Chondrocyte (in vitro differentiated cells): ENCODE measurements at regions not wholly inside any gene's neighbourhood (a gene's known extent, or its start where the extent isn't known, plus 50 kb on each side); places are given as distances from the start of the nearest gene placed in this dataset.

ENCODE experiments used
- DNase-seq: peaks from one replicate; pipeline ENCODE4 v3.0.0; 2021; ENCODE audit warnings: mixed read lengths, low spot score
- H3K27ac Mint-ChIP-seq: one replicate; pipeline ENCODE4 v1.8.0; 2021; ENCODE audit warnings: mild to moderate bottlenecking, moderate library complexity, mixed read lengths; ENCODE audit not compliant: unreplicated experiment
- H3K27me3 Mint-ChIP-seq: 2 replicates; pipeline ENCODE4 v1.8.0; 2021; ENCODE audit warnings: low read depth, mixed read lengths
- H3K36me3 Mint-ChIP-seq: 2 replicates; pipeline ENCODE4 v1.8.0; 2021; ENCODE audit warnings: low read depth, mixed read lengths
- H3K4me1 Mint-ChIP-seq: 2 replicates; pipeline ENCODE4 v1.8.0; 2021; ENCODE audit warnings: low read depth, mild to moderate bottlenecking, mixed read lengths
- H3K4me3 Mint-ChIP-seq: one replicate; pipeline ENCODE4 v1.8.0; 2021; ENCODE audit warnings: mild to moderate bottlenecking, moderate library complexity, mixed read lengths; ENCODE audit not compliant: unreplicated experiment
- H3K9me3 Mint-ChIP-seq: 2 replicates; pipeline ENCODE4 v1.8.0; 2021; ENCODE audit warnings: low read depth, mixed read lengths
- TF ChIP-seq, protein P1 (sequence below): fragments of 200-600 bp; sonication (generic); IDR thresholded peaks from 2 replicates; pipeline ENCODE4 v1.5.0; 2021; ENCODE audit warnings: antibody characterized with exemption, mild to moderate bottlenecking, moderate library complexity

DNA sequence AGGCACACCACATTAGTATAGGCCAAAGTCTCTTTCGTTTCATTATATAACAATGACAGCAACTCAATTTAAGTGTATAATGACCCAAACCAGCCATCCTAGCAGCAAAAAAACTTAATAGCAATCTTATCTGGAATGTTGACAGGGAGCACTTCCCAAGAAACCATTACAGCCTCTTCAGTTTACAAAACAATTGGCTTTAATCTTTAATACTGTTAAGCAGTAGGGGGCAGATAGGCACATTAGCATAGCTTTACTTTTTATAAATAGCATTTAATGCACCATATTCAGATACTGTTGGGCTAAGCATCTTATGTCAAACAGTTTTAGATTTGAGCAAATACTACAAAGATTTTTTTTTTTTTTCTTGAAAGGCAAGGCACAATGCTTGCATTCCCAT, 193.3 kb upstream of the MAP3K7 start:
- Mint-ChIP-seq H3K36me3 (no peaks in the 10 kb centered on the region), H3K4me1 (peaks cover 6% of the 10 kb centered on the region), H3K27me3 (peaks cover 20% of the 10 kb centered on the region), H3K4me3 (no peak overlapping the region), H3K9me3 (no peaks in the 10 kb centered on the region), H3K27ac (no peak overlapping the region)
- TF ChIP-seq, protein P1, sequence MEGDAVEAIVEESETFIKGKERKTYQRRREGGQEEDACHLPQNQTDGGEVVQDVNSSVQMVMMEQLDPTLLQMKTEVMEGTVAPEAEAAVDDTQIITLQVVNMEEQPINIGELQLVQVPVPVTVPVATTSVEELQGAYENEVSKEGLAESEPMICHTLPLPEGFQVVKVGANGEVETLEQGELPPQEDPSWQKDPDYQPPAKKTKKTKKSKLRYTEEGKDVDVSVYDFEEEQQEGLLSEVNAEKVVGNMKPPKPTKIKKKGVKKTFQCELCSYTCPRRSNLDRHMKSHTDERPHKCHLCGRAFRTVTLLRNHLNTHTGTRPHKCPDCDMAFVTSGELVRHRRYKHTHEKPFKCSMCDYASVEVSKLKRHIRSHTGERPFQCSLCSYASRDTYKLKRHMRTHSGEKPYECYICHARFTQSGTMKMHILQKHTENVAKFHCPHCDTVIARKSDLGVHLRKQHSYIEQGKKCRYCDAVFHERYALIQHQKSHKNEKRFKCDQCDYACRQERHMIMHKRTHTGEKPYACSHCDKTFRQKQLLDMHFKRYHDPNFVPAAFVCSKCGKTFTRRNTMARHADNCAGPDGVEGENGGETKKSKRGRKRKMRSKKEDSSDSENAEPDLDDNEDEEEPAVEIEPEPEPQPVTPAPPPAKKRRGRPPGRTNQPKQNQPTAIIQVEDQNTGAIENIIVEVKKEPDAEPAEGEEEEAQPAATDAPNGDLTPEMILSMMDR, result no peak
- DNase-seq, result no peak

DNA sequence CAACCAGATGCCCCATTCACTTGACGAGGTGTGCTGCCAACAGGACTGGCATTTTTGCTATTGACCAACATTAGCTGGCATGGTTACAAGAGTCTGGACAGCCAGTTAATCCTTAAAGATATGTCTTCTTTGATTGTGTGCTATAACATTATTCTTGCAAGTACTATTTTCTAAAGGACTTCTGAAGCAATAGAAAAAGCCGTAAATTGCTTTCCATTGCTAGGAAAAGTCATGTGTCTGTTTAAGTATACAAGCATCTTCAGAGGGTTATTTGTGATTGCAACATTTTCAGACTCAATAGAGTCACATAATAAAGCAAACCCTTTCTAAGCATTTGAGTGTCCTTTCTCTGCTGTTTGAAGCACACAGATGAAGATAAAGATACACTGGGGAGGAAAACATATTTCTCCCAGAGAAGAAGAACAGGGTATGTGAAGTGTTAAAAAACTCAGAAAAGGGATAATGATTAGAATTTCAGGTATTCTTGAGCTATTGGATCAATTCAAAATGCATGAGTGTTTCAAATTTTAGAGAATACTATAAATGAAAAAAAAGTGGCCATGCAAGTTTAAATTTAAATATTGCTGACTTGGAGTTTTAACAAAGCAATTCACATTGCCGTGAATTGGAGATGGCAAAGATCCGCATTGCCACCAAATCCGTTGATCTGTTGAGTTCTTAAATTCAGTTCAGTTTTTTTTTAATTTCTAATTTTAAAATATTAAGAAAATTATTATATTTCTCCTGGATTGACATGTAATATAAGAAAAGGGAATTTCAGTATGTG, 191.7 kb upstream of the MAP3K7 start:
- Mint-ChIP-seq H3K27ac (no peak overlapping the region), H3K36me3 (no peaks in the 10 kb centered on the region), H3K27me3 (peaks cover 20% of the 10 kb centered on the region), H3K4me3 (no peak overlapping the region), H3K9me3 (no peaks in the 10 kb centered on the region), H3K4me1 (peaks cover 2% of the 10 kb centered on the region)
- DNase-seq, result no peak
- TF ChIP-seq, protein P1, result no peak

DNA sequence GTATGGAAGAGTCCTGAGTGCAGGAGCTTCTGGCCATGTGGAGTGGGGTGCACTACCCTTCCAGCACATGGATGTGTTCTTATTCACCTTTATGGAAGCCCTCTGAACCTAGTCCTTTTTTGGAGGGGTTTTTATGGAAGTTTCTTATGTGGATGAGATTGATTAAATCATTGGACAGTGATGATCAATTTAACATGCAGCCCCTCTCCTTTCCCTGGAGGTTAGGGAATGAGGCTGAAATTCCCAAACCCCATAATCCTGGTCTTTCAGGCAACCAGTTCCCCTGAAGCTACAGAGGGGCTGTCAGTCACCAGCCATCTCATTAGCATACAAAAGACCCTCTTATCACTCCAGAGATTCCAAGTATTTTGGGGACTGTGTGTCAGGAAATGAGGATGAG, 183.9 kb upstream of the MAP3K7 start:
- no peak overlapping the region for H3K27ac Mint-ChIP-seq
- peaks cover 3% of the 10 kb centered on the region for H3K27me3 Mint-ChIP-seq

DNA sequence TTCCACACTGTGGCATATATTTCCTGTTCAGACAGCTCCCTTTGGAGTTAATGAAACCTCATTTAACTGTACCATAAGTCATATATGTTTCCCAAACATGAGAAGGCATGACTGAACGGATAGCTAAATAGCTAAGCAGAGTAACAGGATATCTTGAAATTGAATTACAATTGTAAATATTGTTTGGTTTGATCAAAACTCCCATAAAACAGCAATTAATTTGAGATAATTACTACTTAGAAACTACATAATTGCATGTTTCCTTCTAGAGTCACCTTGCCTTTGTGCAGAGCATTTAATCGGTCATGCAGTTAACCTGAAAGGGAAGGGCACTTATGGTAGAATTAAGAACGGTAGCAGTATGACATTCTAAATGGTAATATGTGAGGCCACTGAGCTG, 179.0 kb upstream of the MAP3K7 start:
- no peak overlapping the region for H3K27ac Mint-ChIP-seq
- no peaks in the 10 kb centered on the region for H3K4me1 Mint-ChIP-seq
- no peak overlapping the region for H3K4me3 Mint-ChIP-seq
- no peaks in the 10 kb centered on the region for H3K9me3 Mint-ChIP-seq
- peaks cover 5% of the 10 kb centered on the region for H3K27me3 Mint-ChIP-seq
- TF ChIP-seq, protein P1, result no peak
- DNase-seq, result no peak
- H3K36me3 Mint-ChIP-seq, result no peaks in the 10 kb centered on the region

More for the DNA sequence above, 183.9 kb upstream of the MAP3K7 start:
- TF ChIP-seq, protein P1, result no peak
- H3K4me3 Mint-ChIP-seq, result no peak overlapping the region
- no peak for DNase-seq
- no peaks in the 10 kb centered on the region for H3K36me3 Mint-ChIP-seq
- H3K4me1 Mint-ChIP-seq, result no peaks in the 10 kb centered on the region
- no peaks in the 10 kb centered on the region for H3K9me3 Mint-ChIP-seq

DNA sequence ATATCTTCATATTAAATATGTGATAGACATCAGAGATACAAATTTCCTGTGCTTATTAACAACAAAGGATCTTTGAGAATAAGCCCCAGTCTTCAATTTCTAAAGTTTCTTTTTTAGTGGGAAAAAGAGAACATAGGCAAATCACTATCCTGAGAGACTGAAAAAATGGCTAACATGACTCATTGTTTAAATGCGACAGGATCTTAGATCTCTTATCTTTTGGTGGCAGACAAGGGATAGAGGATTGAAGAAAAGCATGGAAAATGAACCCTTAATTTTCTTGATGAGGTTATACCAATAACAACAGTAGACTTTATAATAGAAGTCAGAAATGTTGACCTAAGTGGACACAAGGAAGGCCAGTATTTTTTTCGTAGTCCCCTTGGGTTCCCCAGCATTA, 178.6 kb upstream of the MAP3K7 start:
- Mint-ChIP-seq H3K27ac (no peak overlapping the region), H3K27me3 (peaks cover 5% of the 10 kb centered on the region), H3K4me3 (no peak overlapping the region), H3K9me3 (no peaks in the 10 kb centered on the region), H3K4me1 (no peaks in the 10 kb centered on the region), H3K36me3 (no peaks in the 10 kb centered on the region)
- DNase-seq, result no peak
- TF ChIP-seq, protein P1, result no peak
